ENCODE measurements at regions not wholly inside any gene's neighbourhood (a gene's known extent, or its start where the extent isn't known, plus 50 kb on each side); places are given as distances from the start of the nearest gene placed in this dataset.

DNA sequence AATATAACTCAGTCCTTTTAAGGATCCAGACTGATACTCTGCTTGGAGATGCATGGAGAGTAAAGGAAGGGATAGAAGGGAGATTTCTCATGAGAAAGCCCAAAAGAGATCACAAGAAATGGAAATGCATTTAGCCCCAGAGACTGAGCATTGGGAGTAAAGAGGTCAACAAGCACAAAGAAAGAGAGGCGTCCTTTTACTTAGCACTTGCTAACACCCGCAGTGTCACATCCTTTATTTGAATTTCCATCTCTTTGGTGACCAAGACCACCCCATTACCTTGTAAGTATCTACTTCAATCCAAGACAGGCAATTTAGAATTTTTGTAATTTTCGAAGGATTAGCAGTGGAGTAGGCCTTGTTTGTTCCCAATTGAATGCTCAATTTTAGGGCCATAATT is 111.8 kb upstream of the DCC start:
- no peak overlapping the region for H3K27ac Mint-ChIP-seq (ENCODE audit: unreplicated experiment)
- CTCF ChIA-PET: no interaction called here

DNA sequence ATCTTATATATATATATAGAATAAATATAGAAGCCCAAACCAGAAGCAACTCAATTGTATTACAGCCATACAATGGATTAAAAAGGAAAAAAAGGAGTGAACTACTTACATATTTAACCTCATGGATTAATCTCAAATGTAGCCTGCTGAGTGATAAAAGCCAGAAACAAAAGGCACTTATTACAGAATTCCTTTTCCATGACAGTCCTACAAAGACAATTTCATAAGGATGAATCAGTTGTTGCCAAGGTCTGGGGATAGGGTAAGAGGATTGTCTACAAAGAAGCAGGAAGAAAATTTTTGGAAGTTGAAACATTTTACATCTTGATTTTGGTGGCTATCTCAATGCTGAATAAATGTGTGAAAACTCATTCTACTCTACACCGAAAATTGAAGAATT is 103.9 kb upstream of the DCC start:
- Mint-ChIP-seq H3K27me3 (ENCODE audit: unreplicated experiment) (no peaks in the 10 kb centered on the region), H3K4me3 (ENCODE audit: low read depth, unreplicated experiment) (no peak overlapping the region), H3K27ac (ENCODE audit: unreplicated experiment) (no peak overlapping the region), H3K9me3 (ENCODE audit: low read depth, unreplicated experiment) (peaks cover 6% of the 10 kb centered on the region), H3K4me1 (ENCODE audit: low read depth, unreplicated experiment) (peaks cover 21% of the 10 kb centered on the region), H3K36me3 (ENCODE audit: insufficient read depth, unreplicated experiment) (no peaks in the 10 kb centered on the region)
- DNase-seq: no peak
- CTCF ChIA-PET: no interaction called here
- BruUV-seq (replicated peaks): no TSS peak
- intact Hi-C loops (cut with micrococcal nuclease; ENCODE audit: unreplicated experiment): no loop called here
- TF ChIP-seq CTCF (IDR thresholded peaks at IDR 0.05; ENCODE audit: unreplicated experiment): no peak

More for the DNA sequence above, 111.8 kb upstream of the DCC start:
- H3K27me3 Mint-ChIP-seq (ENCODE audit: unreplicated experiment): peaks cover 7% of the 10 kb centered on the region
- H3K4me1 Mint-ChIP-seq (ENCODE audit: low read depth, unreplicated experiment): no peaks in the 10 kb centered on the region
- H3K36me3 Mint-ChIP-seq (ENCODE audit: insufficient read depth, unreplicated experiment): no peaks in the 10 kb centered on the region
- no peak overlapping the region for H3K4me3 Mint-ChIP-seq (ENCODE audit: low read depth, unreplicated experiment)
- no peak for TF ChIP-seq CTCF (IDR thresholded peaks at IDR 0.05; ENCODE audit: unreplicated experiment)
- DNase-seq: no peak
- no TSS peak for BruUV-seq (replicated peaks)
- peaks cover 3% of the 10 kb centered on the region for H3K9me3 Mint-ChIP-seq (ENCODE audit: low read depth, unreplicated experiment)
- intact Hi-C loops (cut with micrococcal nuclease; ENCODE audit: unreplicated experiment): no loop called here

DNA sequence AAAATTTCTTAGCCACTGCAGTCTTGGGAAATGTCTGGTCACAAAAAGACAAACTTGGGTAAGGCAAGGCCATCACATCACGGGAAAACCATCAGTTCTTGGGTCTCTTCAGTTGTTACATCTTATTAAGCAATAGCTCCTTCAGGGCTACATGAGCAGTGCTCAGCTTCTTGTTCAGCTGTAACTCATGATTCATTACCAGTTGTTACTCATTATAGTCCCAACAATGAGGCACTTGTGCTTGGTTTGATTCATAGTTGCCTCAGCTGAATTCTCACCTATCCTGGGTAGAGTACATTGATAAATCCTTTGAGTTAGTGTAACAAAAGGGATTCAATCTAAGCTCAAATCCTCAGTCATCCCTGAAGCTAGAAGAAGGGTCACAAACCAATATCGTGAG is 102.4 kb upstream of the DCC start:
- Mint-ChIP-seq H3K9me3 (ENCODE audit: low read depth, unreplicated experiment) (peaks cover 6% of the 10 kb centered on the region), H3K27ac (ENCODE audit: unreplicated experiment) (peak overlapping the region; percentile 63), H3K4me3 (ENCODE audit: low read depth, unreplicated experiment) (no peak overlapping the region), H3K27me3 (ENCODE audit: unreplicated experiment) (no peaks in the 10 kb centered on the region), H3K36me3 (ENCODE audit: insufficient read depth, unreplicated experiment) (no peaks in the 10 kb centered on the region), H3K4me1 (ENCODE audit: low read depth, unreplicated experiment) (peaks cover 21% of the 10 kb centered on the region)
- CTCF ChIA-PET: no interaction called here
- no TSS peak for BruUV-seq (replicated peaks)
- DNase-seq: peak; percentile 10
- TF ChIP-seq CTCF (IDR thresholded peaks at IDR 0.05; ENCODE audit: unreplicated experiment): no peak
- intact Hi-C loops (cut with micrococcal nuclease; ENCODE audit: unreplicated experiment): no loop called here

DNA sequence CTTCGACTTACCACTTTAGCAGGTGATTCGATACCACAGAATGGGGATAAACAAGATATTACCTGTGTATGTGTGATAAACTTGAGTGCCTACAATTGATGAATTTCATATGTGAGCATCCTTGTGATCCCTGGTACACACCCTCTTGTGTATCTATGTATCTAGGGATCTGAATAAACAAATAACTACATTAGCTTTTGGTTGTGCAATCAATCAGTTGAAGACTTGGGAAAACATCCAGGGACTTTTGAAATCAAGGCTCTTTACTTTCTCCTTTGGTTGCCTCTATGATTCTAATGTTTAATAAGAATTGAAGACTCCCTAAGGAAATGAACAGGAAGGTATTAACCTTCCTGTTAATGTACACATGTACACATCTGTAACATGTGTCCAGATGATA is 97.3 kb upstream of the DCC start:
- H3K27ac Mint-ChIP-seq (ENCODE audit: unreplicated experiment): no peak overlapping the region
- peaks cover 6% of the 10 kb centered on the region for H3K9me3 Mint-ChIP-seq (ENCODE audit: low read depth, unreplicated experiment)
- no peaks in the 10 kb centered on the region for H3K36me3 Mint-ChIP-seq (ENCODE audit: insufficient read depth, unreplicated experiment)
- DNase-seq: no peak
- BruUV-seq (replicated peaks): no TSS peak
- no peak overlapping the region for H3K4me3 Mint-ChIP-seq (ENCODE audit: low read depth, unreplicated experiment)
- CTCF ChIA-PET: no interaction called here
- TF ChIP-seq CTCF (IDR thresholded peaks at IDR 0.05; ENCODE audit: unreplicated experiment): no peak
- H3K27me3 Mint-ChIP-seq (ENCODE audit: unreplicated experiment): no peaks in the 10 kb centered on the region
- peaks cover 12% of the 10 kb centered on the region for H3K4me1 Mint-ChIP-seq (ENCODE audit: low read depth, unreplicated experiment)
- intact Hi-C loops (cut with micrococcal nuclease; ENCODE audit: unreplicated experiment): no loop called here

DNA sequence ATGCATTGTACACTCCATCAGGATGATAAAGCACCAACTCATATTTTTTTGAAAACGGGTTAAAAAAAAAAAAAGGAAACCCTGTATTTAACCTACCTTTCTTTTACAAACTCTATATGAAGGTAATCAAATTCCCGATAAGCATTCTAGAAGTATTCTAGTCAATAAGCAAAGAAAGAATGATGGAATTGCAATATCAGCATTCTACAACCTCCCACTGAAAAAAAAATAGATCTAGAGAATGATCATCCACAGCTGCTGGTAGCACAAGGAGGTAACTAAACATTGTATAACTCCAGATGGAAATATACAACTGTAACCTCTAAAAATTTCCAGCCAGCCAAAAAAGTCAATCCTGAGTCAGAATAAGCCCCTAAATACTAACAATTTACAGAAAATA is 95.3 kb upstream of the DCC start:
- TF ChIP-seq CTCF (IDR thresholded peaks at IDR 0.05; ENCODE audit: unreplicated experiment): no peak
- DNase-seq: no peak
- H3K4me1 Mint-ChIP-seq (ENCODE audit: low read depth, unreplicated experiment): no peaks in the 10 kb centered on the region
- H3K27ac Mint-ChIP-seq (ENCODE audit: unreplicated experiment): no peak overlapping the region
- BruUV-seq (replicated peaks): no TSS peak
- H3K9me3 Mint-ChIP-seq (ENCODE audit: low read depth, unreplicated experiment): no peaks in the 10 kb centered on the region
- H3K27me3 Mint-ChIP-seq (ENCODE audit: unreplicated experiment): no peaks in the 10 kb centered on the region
- no peak overlapping the region for H3K4me3 Mint-ChIP-seq (ENCODE audit: low read depth, unreplicated experiment)
- no peaks in the 10 kb centered on the region for H3K36me3 Mint-ChIP-seq (ENCODE audit: insufficient read depth, unreplicated experiment)
- CTCF ChIA-PET: no interaction called here
- intact Hi-C loops (cut with micrococcal nuclease; ENCODE audit: unreplicated experiment): no loop called here

Measured in Calu3 (cell line).